Effector memory CD4-positive, alpha-beta T cell (primary cell): ENCODE measurements at regions not wholly inside any gene's neighbourhood (a gene's known extent, or its start where the extent isn't known, plus 50 kb on each side); places are given as distances from the start of the nearest gene placed in this dataset.
"Not testable (repeated sequence)": the region's sequence is repeated elsewhere in the genome, so short reads cannot be mapped to it uniquely, and the experiment has no call there.

Source experiments
- DNase-seq, 3 donors: peaks; one replicate each; pipeline ENCODE4 v3.0.0-alpha.2; 2020
- H3K27ac ChIP-seq: 2 replicates; pipeline ENCODE4 v1.7.0; 2013; ENCODE audit warnings: mild to moderate bottlenecking, low read length, moderate library complexity; ENCODE audit not compliant: insufficient read depth, poor library complexity, severe bottlenecking
- H3K27me3 ChIP-seq: replicated peaks from 2 replicates; pipeline ENCODE4 v1.7.0; 2013; ENCODE audit warnings: mild to moderate bottlenecking, low read length; ENCODE audit not compliant: insufficient read depth, control insufficient read depth, poor library complexity, severe bottlenecking
- H3K36me3 ChIP-seq: 2 replicates; pipeline ENCODE4 v1.7.0; 2013; ENCODE audit warnings: mild to moderate bottlenecking, low read length, moderate library complexity; ENCODE audit not compliant: control insufficient read depth, insufficient read depth
- H3K4me1 ChIP-seq: 2 replicates; pipeline ENCODE4 v1.7.0; 2013; ENCODE audit warnings: low read length, mild to moderate bottlenecking; ENCODE audit not compliant: control insufficient read depth, insufficient read depth, poor library complexity, severe bottlenecking
- H3K4me3 ChIP-seq: 2 replicates; pipeline ENCODE4 v1.7.0; 2013; ENCODE audit warnings: low read length, low read depth, mild to moderate bottlenecking; ENCODE audit not compliant: insufficient read depth, poor library complexity, severe bottlenecking
- H3K9me3 ChIP-seq: 2 replicates; pipeline ENCODE4 v1.7.0; 2013; ENCODE audit warnings: mild to moderate bottlenecking, low read length, moderate library complexity; ENCODE audit not compliant: control insufficient read depth

GRCh38 chr12:88720231-88720630 is 140.0 kb upstream of the KITLG start:
- H3K27ac ChIP-seq, result no peak overlapping the region
- H3K27me3 ChIP-seq, result no peaks in the 10 kb centered on the region
- DNase-seq, result no peak
- no peak overlapping the region for H3K4me3 ChIP-seq
- H3K9me3 ChIP-seq, result no peaks in the 10 kb centered on the region
- H3K36me3 ChIP-seq, result no peaks in the 10 kb centered on the region
- no peaks in the 10 kb centered on the region for H3K4me1 ChIP-seq

GRCh38 chr12:88717188-88717587 is 136.9 kb upstream of the KITLG start:
- H3K27me3 ChIP-seq, result no peaks in the 10 kb centered on the region
- no peak overlapping the region for H3K4me3 ChIP-seq
- no peaks in the 10 kb centered on the region for H3K36me3 ChIP-seq
- no peaks in the 10 kb centered on the region for H3K9me3 ChIP-seq
- H3K4me1 ChIP-seq, result no peaks in the 10 kb centered on the region
- DNase-seq, result no peak
- H3K27ac ChIP-seq, result no peak overlapping the region

- H3K4me3 ChIP-seq, result no peak overlapping the region
- H3K9me3 ChIP-seq, result no peaks in the 10 kb centered on the region
- DNase-seq, result no peak
- no peaks in the 10 kb centered on the region for H3K4me1 ChIP-seq
- H3K27ac ChIP-seq, result no peak overlapping the region
- H3K36me3 ChIP-seq, result no peaks in the 10 kb centered on the region
- no peaks in the 10 kb centered on the region for H3K27me3 ChIP-seq
These were observed 136.0 kb upstream of the KITLG start for GRCh38 chr12:88716240-88716639.

- Histone ChIP-seq H3K36me3 (no peaks in the 10 kb centered on the region), H3K4me3 (no peak overlapping the region), H3K9me3 (no peaks in the 10 kb centered on the region), H3K27ac (no peak overlapping the region), H3K4me1 (no peaks in the 10 kb centered on the region), H3K27me3 (no peaks in the 10 kb centered on the region)
- DNase-seq, result no peak
These were observed 135.4 kb upstream of the KITLG start for GRCh38 chr12:88715673-88716072.

DNA sequence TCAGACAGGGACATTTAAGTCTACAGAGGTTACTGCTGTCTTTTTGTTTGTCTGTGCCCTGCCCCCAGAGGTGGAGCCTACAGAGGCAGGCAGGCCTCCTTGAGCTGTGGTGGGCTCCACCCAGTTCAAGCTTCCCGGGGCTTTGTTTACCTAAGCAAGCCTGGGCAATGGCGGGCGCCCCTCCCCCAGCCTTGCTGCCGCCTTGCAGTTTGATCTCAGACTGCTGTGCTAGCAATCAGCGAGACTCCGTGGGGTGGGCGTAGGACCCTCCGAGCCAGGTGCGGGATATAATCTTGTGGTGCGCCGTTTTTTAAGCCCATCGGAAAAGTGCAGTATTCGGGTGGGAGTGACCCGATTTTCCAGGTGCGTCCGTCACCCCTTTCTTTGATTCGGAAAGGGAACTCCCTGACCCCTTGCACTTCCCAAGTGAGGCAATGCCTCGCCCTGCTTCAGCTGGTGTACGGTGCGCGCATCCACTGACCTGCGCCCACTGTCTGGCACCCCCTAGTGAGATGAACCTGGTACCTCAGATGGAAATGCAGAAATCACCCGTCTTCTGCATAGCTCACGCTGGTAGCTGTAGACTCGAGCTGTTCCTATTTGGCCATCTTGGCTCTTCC is 134.1 kb upstream of the KITLG start:
- not testable (repeated sequence) for H3K27me3 ChIP-seq, DNase-seq, H3K4me1 ChIP-seq, H3K9me3 ChIP-seq, H3K4me3 ChIP-seq, H3K36me3 ChIP-seq, H3K27ac ChIP-seq

- Histone ChIP-seq H3K4me3 (no peak overlapping the region), H3K27me3 (no peaks in the 10 kb centered on the region), H3K36me3 (no peaks in the 10 kb centered on the region), H3K27ac (no peak overlapping the region), H3K4me1 (no peaks in the 10 kb centered on the region), H3K9me3 (no peaks in the 10 kb centered on the region)
- DNase-seq, result no peak
These were observed 127.5 kb upstream of the KITLG start for GRCh38 chr12:88707800-88708199.

- Histone ChIP-seq H3K9me3 (no peaks in the 10 kb centered on the region), H3K36me3 (no peaks in the 10 kb centered on the region), H3K27ac (no peak overlapping the region), H3K27me3 (no peaks in the 10 kb centered on the region), H3K4me3 (no peak overlapping the region), H3K4me1 (no peaks in the 10 kb centered on the region)
- DNase-seq, result no peak
These were observed 126.0 kb upstream of the KITLG start for GRCh38 chr12:88706286-88706685.

GRCh38 chr12:88703790-88704189 is 123.5 kb upstream of the KITLG start:
- DNase-seq, result no peak
- no peak overlapping the region for H3K27ac ChIP-seq
- no peaks in the 10 kb centered on the region for H3K4me1 ChIP-seq
- H3K9me3 ChIP-seq, result no peaks in the 10 kb centered on the region
- H3K27me3 ChIP-seq, result no peaks in the 10 kb centered on the region
- H3K36me3 ChIP-seq, result no peaks in the 10 kb centered on the region
- H3K4me3 ChIP-seq, result no peak overlapping the region

GRCh38 chr12:88698471-88698870 is 118.2 kb upstream of the KITLG start:
- H3K27me3 ChIP-seq, result no peaks in the 10 kb centered on the region
- DNase-seq, result no peak
- no peaks in the 10 kb centered on the region for H3K4me1 ChIP-seq
- H3K4me3 ChIP-seq, result no peak overlapping the region
- H3K9me3 ChIP-seq, result no peaks in the 10 kb centered on the region
- no peaks in the 10 kb centered on the region for H3K36me3 ChIP-seq
- no peak overlapping the region for H3K27ac ChIP-seq

GRCh38 chr12:88693837-88694445 is 113.7 kb upstream of the KITLG start:
- Histone ChIP-seq H3K27ac (no peak overlapping the region), H3K4me1 (no peaks in the 10 kb centered on the region), H3K9me3 (no peaks in the 10 kb centered on the region), H3K27me3 (no peaks in the 10 kb centered on the region), H3K4me3 (no peak overlapping the region), H3K36me3 (no peaks in the 10 kb centered on the region)
- DNase-seq, result no peak
